ENCODE measurements at regions not wholly inside any gene's neighbourhood (a gene's known extent, or its start where the extent isn't known, plus 50 kb on each side); places are given as distances from the start of the nearest gene placed in this dataset.

GRCh38 chr20:58048096-58048702 is 180.3 kb downstream of the ANKRD60 start:
- Histone ChIP-seq H3K9me3 (replicated peaks; ENCODE audit: control insufficient read depth, insufficient read depth, low read length) (no peaks in the 10 kb centered on the region; the same call in 2 of the 3 replicates), H4K20me1 (ENCODE audit: control insufficient read depth, insufficient read depth) (no peaks in the 10 kb centered on the region), H3K4me1 (ENCODE audit: control insufficient read depth, insufficient read depth, low read length) (no peaks in the 10 kb centered on the region), H3K27me3 (replicated peaks in 1 of 2; ENCODE audit: control insufficient read depth in 2 of 2, insufficient read depth in 2 of 2, low read length in 1 of 2) (no peaks in the 10 kb centered on the region), H3K9ac (ENCODE audit: control insufficient read depth, insufficient read depth, low read length) (no peak overlapping the region), H3K27ac (ENCODE audit: control insufficient read depth, insufficient read depth) (no peak overlapping the region), H3K36me3 (ENCODE audit: control insufficient read depth in 2 of 2, insufficient read depth in 2 of 2, low read length in 1 of 2) (no peaks in the 10 kb centered on the region), H3K79me2 (ENCODE audit: control insufficient read depth, insufficient read depth, low read length) (no peaks in the 10 kb centered on the region), H3K4me2 (ENCODE audit: control insufficient read depth, insufficient read depth) (no peak overlapping the region), H3K4me3 (no peak overlapping the region), H2AFZ (ENCODE audit: control insufficient read depth, low read depth, low read length) (no peak overlapping the region)
- CTCF ChIA-PET: no interaction called here
- ATAC-seq (no peak), DNase-seq (ENCODE audit: low read depth, low spot score) (no peak), FAIRE-seq (no peak)
- TF ChIP-seq, protein P1, sequence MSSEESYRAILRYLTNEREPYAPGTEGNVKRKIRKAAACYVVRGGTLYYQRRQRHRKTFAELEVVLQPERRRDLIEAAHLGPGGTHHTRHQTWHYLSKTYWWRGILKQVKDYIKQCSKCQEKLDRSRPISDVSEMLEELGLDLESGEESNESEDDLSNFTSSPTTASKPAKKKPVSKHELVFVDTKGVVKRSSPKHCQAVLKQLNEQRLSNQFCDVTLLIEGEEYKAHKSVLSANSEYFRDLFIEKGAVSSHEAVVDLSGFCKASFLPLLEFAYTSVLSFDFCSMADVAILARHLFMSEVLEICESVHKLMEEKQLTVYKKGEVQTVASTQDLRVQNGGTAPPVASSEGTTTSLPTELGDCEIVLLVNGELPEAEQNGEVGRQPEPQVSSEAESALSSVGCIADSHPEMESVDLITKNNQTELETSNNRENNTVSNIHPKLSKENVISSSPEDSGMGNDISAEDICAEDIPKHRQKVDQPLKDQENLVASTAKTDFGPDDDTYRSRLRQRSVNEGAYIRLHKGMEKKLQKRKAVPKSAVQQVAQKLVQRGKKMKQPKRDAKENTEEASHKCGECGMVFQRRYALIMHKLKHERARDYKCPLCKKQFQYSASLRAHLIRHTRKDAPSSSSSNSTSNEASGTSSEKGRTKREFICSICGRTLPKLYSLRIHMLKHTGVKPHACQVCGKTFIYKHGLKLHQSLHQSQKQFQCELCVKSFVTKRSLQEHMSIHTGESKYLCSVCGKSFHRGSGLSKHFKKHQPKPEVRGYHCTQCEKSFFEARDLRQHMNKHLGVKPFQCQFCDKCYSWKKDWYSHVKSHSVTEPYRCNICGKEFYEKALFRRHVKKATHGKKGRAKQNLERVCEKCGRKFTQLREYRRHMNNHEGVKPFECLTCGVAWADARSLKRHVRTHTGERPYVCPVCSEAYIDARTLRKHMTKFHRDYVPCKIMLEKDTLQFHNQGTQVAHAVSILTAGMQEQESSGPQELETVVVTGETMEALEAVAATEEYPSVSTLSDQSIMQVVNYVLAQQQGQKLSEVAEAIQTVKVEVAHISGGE (CRISPR knock-in tag; IDR thresholded peaks at IDR 0.05): no peak
- TF ChIP-seq REST (IDR thresholded peaks at IDR 0.05; ENCODE audit: low read depth, low read length): peak; percentile 89
- intact Hi-C loops (cut with micrococcal nuclease; ENCODE audit: unreplicated experiment) (no loop called here), in situ Hi-C loops (cut with MboI) (no loop called here)
- WGBS (ENCODE audit: insufficient coverage, insufficient replicate concordance, low lambda C conversion rate, missing lambda C conversion rate): 5% methylated on average over 3 of the region's 3 CpGs
- RAD21 ChIA-PET (ENCODE audit: unreplicated experiment): no interaction called here
- POLR2A ChIA-PET: interaction anchor here (0.6 kb wide), 1 partner anchor 245 kb away, joined by 3 read pairs; no protein-coding TSS in a partner anchor
- no TSS peak for BruUV-seq (replicated peaks)
- SMC1A ChIA-PET (ENCODE audit: uncharacterized antibody, unreplicated experiment): no interaction called here

Data from GM12878 (cell line).